Breast epithelium (tissue), 4 donors: ENCODE measurements at regions not wholly inside any gene's neighbourhood (a gene's known extent, or its start where the extent isn't known, plus 50 kb on each side); places are given as distances from the start of the nearest gene placed in this dataset.

Source experiments
- DNase-seq, 2 donors: peaks; one replicate each; pipeline ENCODE4 v3.0.0-alpha.2; 2019; ENCODE audit warnings: low spot score in 2 of 2
- H3K27ac ChIP-seq, 2 donors: fragments of 200-600 bp; sonication (generic) in 1 of 2; one replicate each; pipeline ENCODE4 v1.5.1; 2016 to 2019; ENCODE audit warnings: mild to moderate bottlenecking in 1 of 2
- H3K27me3 ChIP-seq, 2 donors: fragments of 200-600 bp; sonication (generic) in 1 of 2; one replicate each; pipeline versions ENCODE4 v1.5.1 to v1.6.0; 2017 to 2019; ENCODE audit warnings: control low read depth in 1 of 2, mild to moderate bottlenecking in 1 of 2
- H3K36me3 ChIP-seq: fragments of 200-600 bp; one replicate; pipeline ENCODE4 v1.5.1; 2019
- H3K4me1 ChIP-seq, 2 donors: fragments of 200-600 bp; sonication (generic); one replicate each; pipeline ENCODE4 v1.5.1; 2016 to 2019; ENCODE audit warnings: control low read depth in 1 of 2
- H3K4me3 ChIP-seq, 3 donors: fragments of 200-600 bp; sonication (generic); 1 replicate in 2 of 3; 2 replicates in 1 of 3; pipeline ENCODE4 v1.5.1; 2016 to 2019; ENCODE audit warnings: mild to moderate bottlenecking in 3 of 3, moderate library complexity in 2 of 3
- H3K9me3 ChIP-seq, 2 donors: fragments of 200-600 bp; sonication (generic) in 1 of 2; one replicate each; pipeline ENCODE4 v1.5.1; 2016 to 2019; ENCODE audit warnings: control low read depth in 1 of 2
- POLR2A ChIP-seq: fragments of 450-650 bp; IDR thresholded peaks from one replicate; pipeline ENCODE4 v1.6.1; 2016; ENCODE audit warnings: antibody characterized with exemption, mild to moderate bottlenecking, moderate library complexity
- POLR2AphosphoS5 ChIP-seq, 3 donors: sonication (generic); formaldehyde crosslinking; IDR thresholded peaks; one replicate each; pipeline ENCODE4 v1.6.1; 2017; ENCODE audit warnings: antibody characterized with exemption in 3 of 3
- intact Hi-C: fragments of 100-400 bp; cut with DNase I; formaldehyde crosslinking; loops from one replicate; pipeline ENCODE4 v1.15.1; 2023; ENCODE audit warnings: low total_unique reads
- TF ChIP-seq, protein P1 (sequence below), 3 donors: fragments of 450-650 bp; IDR thresholded peaks; one replicate each; pipeline ENCODE4 v1.5.1; 2016 to 2017; ENCODE audit warnings: antibody characterized with exemption in 3 of 3, mild to moderate bottlenecking in 3 of 3, moderate library complexity in 3 of 3

DNA sequence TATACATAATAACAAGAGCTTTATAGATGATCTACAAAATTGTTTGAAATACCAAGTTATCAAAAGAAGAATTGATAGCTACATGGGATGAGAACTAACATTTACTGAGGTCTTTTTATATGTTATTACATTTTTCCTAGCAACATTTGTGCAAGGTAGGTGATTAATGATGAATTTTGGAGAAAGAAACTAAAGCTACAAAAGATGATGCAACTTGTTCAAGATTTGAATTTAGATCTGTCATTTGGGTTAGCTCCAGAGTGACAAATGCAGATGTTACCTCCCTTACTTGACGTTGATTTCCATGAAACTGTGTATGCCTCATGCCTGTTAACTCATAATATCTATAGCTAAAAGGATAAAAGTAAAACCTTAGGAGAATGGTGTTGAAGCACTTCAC lies 84.5 kb upstream of the EYA4 start:
- no peak overlapping the region for H3K27ac ChIP-seq

DNA sequence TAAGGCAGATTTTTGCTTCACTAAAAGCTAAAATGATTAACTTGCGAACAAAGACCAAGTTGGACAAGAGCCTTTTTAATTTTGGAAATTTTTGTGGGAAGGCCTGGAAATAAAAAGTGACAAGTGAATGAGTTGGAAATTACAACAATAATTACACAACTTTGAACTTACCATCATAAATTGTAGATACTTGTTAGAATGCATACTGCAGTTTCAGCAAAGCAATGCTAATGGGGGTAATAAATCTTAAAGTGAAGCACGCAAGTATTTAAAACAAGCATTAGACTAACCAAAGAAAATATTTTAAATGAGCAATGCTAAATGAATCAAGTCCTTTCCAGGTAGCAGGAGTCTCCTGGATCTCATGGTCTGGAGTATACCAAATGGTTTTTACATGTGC lies 83.2 kb upstream of the EYA4 start:
- Histone ChIP-seq H3K4me3 (no peak overlapping the region), H3K36me3 (no peaks in the 10 kb centered on the region), H3K9me3 (no peaks in the 10 kb centered on the region), H3K27me3 (no peaks in the 10 kb centered on the region), H3K4me1 (no peaks in the 10 kb centered on the region), H3K27ac (no peak overlapping the region)
- TF ChIP-seq, protein P1, sequence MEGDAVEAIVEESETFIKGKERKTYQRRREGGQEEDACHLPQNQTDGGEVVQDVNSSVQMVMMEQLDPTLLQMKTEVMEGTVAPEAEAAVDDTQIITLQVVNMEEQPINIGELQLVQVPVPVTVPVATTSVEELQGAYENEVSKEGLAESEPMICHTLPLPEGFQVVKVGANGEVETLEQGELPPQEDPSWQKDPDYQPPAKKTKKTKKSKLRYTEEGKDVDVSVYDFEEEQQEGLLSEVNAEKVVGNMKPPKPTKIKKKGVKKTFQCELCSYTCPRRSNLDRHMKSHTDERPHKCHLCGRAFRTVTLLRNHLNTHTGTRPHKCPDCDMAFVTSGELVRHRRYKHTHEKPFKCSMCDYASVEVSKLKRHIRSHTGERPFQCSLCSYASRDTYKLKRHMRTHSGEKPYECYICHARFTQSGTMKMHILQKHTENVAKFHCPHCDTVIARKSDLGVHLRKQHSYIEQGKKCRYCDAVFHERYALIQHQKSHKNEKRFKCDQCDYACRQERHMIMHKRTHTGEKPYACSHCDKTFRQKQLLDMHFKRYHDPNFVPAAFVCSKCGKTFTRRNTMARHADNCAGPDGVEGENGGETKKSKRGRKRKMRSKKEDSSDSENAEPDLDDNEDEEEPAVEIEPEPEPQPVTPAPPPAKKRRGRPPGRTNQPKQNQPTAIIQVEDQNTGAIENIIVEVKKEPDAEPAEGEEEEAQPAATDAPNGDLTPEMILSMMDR (IDR thresholded peaks at IDR 0.05), result no peak
- TF ChIP-seq POLR2A, result no peak
- TF ChIP-seq POLR2AphosphoS5 (IDR thresholded peaks at IDR 0.05), result no peak
- intact Hi-C loops, result no loop called here
- DNase-seq, result no peak

More for the DNA sequence above, 84.5 kb upstream of the EYA4 start:
- intact Hi-C loops, result no loop called here
- Histone ChIP-seq H3K27me3 (no peaks in the 10 kb centered on the region), H3K36me3 (no peaks in the 10 kb centered on the region), H3K4me3 (no peak overlapping the region), H3K9me3 (no peaks in the 10 kb centered on the region), H3K4me1 (no peaks in the 10 kb centered on the region)
- DNase-seq, result no peak
- TF ChIP-seq, protein P1 (IDR thresholded peaks at IDR 0.05), result no peak
- no peak for TF ChIP-seq POLR2A
- TF ChIP-seq POLR2AphosphoS5 (IDR thresholded peaks at IDR 0.05), result no peak

DNA sequence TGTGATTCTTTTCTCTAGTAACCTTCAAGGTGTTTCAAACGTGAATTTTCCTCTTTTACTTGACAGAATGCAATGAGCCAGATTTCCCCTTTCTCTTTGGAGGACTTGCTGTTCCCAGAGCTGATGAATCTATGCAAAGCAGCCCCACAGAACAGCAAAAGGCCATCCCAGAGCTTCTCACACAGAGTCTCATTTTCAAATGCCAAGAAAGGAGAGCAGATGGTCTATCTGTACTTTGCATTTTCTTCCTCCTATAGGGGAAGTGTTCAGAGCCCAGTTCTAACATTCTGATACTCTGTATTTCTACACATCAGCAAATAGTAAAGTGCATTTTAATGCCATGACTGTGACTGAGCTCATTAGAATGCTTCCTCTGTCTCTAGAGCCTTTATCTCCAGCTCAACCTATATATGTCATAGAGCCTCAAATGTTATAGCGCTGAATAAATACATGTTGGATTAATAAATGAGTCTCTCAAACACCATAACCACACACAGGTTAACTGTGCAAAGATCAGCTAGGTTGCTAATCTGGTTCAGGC lies 81.8 kb upstream of the EYA4 start:
- no peaks in the 10 kb centered on the region for H3K36me3 ChIP-seq
- DNase-seq, result no peak

DNA sequence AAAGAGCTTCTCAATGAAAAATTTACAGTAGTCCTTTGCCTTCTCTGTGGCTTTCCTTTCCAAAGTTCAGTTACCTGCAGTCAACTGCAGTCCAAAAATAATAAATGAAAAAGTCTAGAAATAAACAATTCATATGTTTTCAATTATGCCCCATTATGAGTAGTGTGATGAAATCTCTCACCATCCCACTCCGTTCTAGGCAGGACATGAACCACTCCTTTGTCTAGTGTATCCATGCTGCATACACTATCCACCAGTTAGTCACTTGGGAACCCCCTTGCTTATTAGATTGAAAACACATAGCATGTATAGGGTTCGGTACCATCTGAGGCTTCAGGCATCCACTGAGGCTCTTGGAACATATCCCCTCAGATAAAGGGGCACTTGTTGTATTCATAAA lies 80.6 kb upstream of the EYA4 start:
- Histone ChIP-seq H3K27me3 (no peaks in the 10 kb centered on the region), H3K27ac (no peak overlapping the region), H3K36me3 (no peaks in the 10 kb centered on the region), H3K9me3 (no peaks in the 10 kb centered on the region), H3K4me1 (no peaks in the 10 kb centered on the region), H3K4me3 (no peak overlapping the region)
- intact Hi-C loops, result no loop called here
- no peak for TF ChIP-seq POLR2A
- TF ChIP-seq, protein P1 (IDR thresholded peaks at IDR 0.05), result no peak
- no peak for TF ChIP-seq POLR2AphosphoS5 (IDR thresholded peaks at IDR 0.05)
- no peak for DNase-seq

More for the DNA sequence above, 81.8 kb upstream of the EYA4 start:
- H3K27ac ChIP-seq, result no peak overlapping the region
- no peaks in the 10 kb centered on the region for H3K9me3 ChIP-seq
- intact Hi-C loops, result no loop called here
- H3K4me3 ChIP-seq, result no peak overlapping the region
- no peaks in the 10 kb centered on the region for H3K4me1 ChIP-seq
- H3K27me3 ChIP-seq, result no peaks in the 10 kb centered on the region
- TF ChIP-seq, protein P1 (IDR thresholded peaks at IDR 0.05), result no peak
- TF ChIP-seq POLR2A (no peak), POLR2AphosphoS5 (IDR thresholded peaks at IDR 0.05) (no peak)

DNA sequence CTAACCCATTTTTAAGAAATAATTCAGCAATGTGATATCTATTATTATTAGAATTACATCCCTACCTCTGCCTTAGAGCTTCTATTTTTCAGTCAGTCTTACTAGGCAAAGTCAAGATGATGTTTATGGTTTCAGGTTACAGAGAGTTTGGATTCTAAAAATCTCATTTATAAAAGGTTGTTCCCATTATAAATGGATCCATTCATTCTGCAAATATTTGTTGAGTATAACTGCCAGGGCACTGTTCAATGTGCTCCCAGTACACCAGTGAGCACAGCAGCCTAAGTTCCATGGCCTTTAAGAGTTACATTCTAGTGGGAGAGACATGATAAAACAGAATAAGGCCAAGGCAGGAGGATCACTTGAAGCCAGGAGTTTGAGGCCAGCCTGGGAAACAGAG lies 75.9 kb upstream of the EYA4 start:
- Histone ChIP-seq H3K4me3 (no peak overlapping the region), H3K4me1 (no peaks in the 10 kb centered on the region), H3K36me3 (no peaks in the 10 kb centered on the region), H3K9me3 (no peaks in the 10 kb centered on the region), H3K27ac (no peak overlapping the region), H3K27me3 (no peaks in the 10 kb centered on the region)
- no peak for DNase-seq
- intact Hi-C loops, result no loop called here
- TF ChIP-seq, protein P1 (IDR thresholded peaks at IDR 0.05), result no peak
- TF ChIP-seq POLR2AphosphoS5 (IDR thresholded peaks at IDR 0.05) (no peak), POLR2A (no peak)
